H1 (cell line): ENCODE measurements at regions not wholly inside any gene's neighbourhood (a gene's known extent, or its start where the extent isn't known, plus 50 kb on each side); places are given as distances from the start of the nearest gene placed in this dataset.

Source experiments
- BCL11A ChIP-seq, 2 experiments: IDR thresholded peaks; one replicate each; pipeline ENCODE4 v1.6.1; 2011; ENCODE audit warnings: low read depth in 2 of 2, low read length in 2 of 2, mild to moderate bottlenecking in 2 of 2
- CHD2 ChIP-seq: IDR thresholded peaks from 2 replicates; pipeline ENCODE4 v1.6.1; 2012; ENCODE audit warnings: low read length, improper control_type of control experiment
- EP300 ChIP-seq, 2 experiments: IDR thresholded peaks; 1 replicate in 1 of 2; 2 replicates in 1 of 2; pipeline ENCODE4 v1.6.1; 2011 to 2012; ENCODE audit warnings: low read depth in 2 of 2, low read length in 2 of 2, mild to moderate bottlenecking in 2 of 2, borderline replicate concordance in 1 of 2, inconsistent platforms in 1 of 2, moderate library complexity in 1 of 2
- EZH2 ChIP-seq: fragments of 200-600 bp; sonication (generic); IDR thresholded peaks from 2 replicates; pipeline ENCODE4 v1.7.1; 2012; ENCODE audit warnings: low read depth, mild to moderate bottlenecking, moderate library complexity, low read length, inconsistent platforms; ENCODE audit not compliant: severe bottlenecking
- RAD21 ChIP-seq, 2 experiments: IDR thresholded peaks in 1 of 2; conservative IDR thresholded peaks in 1 of 2; 2 replicates each; pipeline ENCODE4 v1.6.1; 2011; ENCODE audit warnings: low read depth in 2 of 2, low read length in 2 of 2, improper control_type of control experiment in 1 of 2, inconsistent platforms in 1 of 2, mild to moderate bottlenecking in 1 of 2, moderate library complexity in 1 of 2
- RFX5 ChIP-seq: IDR thresholded peaks from 2 replicates; pipeline ENCODE4 v1.6.1; 2011; ENCODE audit warnings: low read depth, low read length, improper control_type of control experiment, borderline replicate concordance
- RXRA ChIP-seq: IDR thresholded peaks from 2 replicates; pipeline ENCODE4 v1.6.1; 2011; ENCODE audit warnings: low read depth, mild to moderate bottlenecking, low read length, moderate library complexity; ENCODE audit not compliant: insufficient read depth
- SIN3A ChIP-seq, 2 experiments: IDR thresholded peaks in 1 of 2; conservative IDR thresholded peaks in 1 of 2; 2 replicates each; pipeline ENCODE4 v1.6.1; 2011 to 2012; ENCODE audit warnings: low read length in 2 of 2, improper control_type of control experiment in 1 of 2, low read depth in 1 of 2, mild to moderate bottlenecking in 1 of 2
- SUZ12 ChIP-seq: fragments of 200-600 bp; sonication (generic); IDR thresholded peaks from 2 replicates; pipeline ENCODE4 v1.6.1; 2012; ENCODE audit warnings: mild to moderate bottlenecking, inconsistent platforms, low read length, moderate library complexity, mixed read lengths
- TAF1 ChIP-seq: IDR thresholded peaks from 2 replicates; pipeline ENCODE4 v1.6.1; 2011; ENCODE audit warnings: mild to moderate bottlenecking, low read depth, low read length
- TF ChIP-seq, protein P1 (sequence below), 3 experiments: IDR thresholded peaks; 1 replicate in 2 of 3; 2 replicates in 1 of 3; pipeline versions ENCODE4 v1.5.1 to v1.6.1; 2011; ENCODE audit warnings: low read length in 3 of 3, mild to moderate bottlenecking in 3 of 3, inconsistent platforms in 2 of 3, low read depth in 1 of 3, moderate library complexity in 1 of 3; ENCODE audit not compliant: insufficient read depth in 1 of 3; ENCODE audit errors: control extremely low read depth in 1 of 3
- TF ChIP-seq, protein P2 (sequence below): IDR thresholded peaks from 2 replicates; pipeline ENCODE4 v1.6.1; 2011; ENCODE audit warnings: low read length, improper control_type of control experiment
- TF ChIP-seq, protein P3 (sequence below): IDR thresholded peaks from 2 replicates; pipeline ENCODE4 v1.6.1; 2011; ENCODE audit warnings: low read depth, mild to moderate bottlenecking, low read length; ENCODE audit not compliant: insufficient read depth

DNA sequence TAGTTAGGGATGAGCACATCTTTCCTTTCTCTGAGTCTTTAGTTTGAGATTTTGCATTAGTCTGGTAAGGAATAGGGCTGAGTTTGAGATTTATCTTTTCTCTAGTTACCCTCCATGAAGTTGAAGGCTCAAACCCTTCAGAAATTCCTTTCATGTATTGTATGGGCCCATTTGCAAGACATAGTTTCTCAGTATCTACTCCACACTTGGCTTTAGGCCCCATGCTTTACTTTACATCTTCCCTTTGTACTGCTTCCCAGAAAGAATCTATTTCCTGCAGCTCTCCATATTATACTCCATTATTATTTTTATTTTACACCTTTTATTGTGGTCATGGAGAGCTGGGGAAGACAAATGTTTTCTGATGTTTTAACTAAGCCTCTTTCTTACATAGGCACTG is 1038.2 kb downstream of the TECRL start:
- TF ChIP-seq, protein P1, sequence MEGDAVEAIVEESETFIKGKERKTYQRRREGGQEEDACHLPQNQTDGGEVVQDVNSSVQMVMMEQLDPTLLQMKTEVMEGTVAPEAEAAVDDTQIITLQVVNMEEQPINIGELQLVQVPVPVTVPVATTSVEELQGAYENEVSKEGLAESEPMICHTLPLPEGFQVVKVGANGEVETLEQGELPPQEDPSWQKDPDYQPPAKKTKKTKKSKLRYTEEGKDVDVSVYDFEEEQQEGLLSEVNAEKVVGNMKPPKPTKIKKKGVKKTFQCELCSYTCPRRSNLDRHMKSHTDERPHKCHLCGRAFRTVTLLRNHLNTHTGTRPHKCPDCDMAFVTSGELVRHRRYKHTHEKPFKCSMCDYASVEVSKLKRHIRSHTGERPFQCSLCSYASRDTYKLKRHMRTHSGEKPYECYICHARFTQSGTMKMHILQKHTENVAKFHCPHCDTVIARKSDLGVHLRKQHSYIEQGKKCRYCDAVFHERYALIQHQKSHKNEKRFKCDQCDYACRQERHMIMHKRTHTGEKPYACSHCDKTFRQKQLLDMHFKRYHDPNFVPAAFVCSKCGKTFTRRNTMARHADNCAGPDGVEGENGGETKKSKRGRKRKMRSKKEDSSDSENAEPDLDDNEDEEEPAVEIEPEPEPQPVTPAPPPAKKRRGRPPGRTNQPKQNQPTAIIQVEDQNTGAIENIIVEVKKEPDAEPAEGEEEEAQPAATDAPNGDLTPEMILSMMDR (IDR thresholded peaks at IDR 0.05; ENCODE audit: control extremely low read depth in 1 of 3, insufficient read depth in 1 of 3, low read depth in 1 of 3, low read length in 3 of 3), result no peak
- TF ChIP-seq RAD21 (IDR thresholded peaks at IDR 0.05 in 1 of 2, conservative IDR thresholded peaks at IDR 0.05 in 1 of 2; ENCODE audit: low read depth in 2 of 2, low read length in 2 of 2), result no peak
- no peak for TF ChIP-seq TAF1
- TF ChIP-seq, protein P2, sequence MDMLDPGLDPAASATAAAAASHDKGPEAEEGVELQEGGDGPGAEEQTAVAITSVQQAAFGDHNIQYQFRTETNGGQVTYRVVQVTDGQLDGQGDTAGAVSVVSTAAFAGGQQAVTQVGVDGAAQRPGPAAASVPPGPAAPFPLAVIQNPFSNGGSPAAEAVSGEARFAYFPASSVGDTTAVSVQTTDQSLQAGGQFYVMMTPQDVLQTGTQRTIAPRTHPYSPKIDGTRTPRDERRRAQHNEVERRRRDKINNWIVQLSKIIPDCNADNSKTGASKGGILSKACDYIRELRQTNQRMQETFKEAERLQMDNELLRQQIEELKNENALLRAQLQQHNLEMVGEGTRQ, result no peak
- TF ChIP-seq SIN3A (conservative IDR thresholded peaks at IDR 0.05 in 1 of 2, IDR thresholded peaks at IDR 0.05 in 1 of 2; ENCODE audit: low read depth in 1 of 2, low read length in 2 of 2), result no peak
- no peak for TF ChIP-seq SUZ12
- no peak for TF ChIP-seq EZH2
- TF ChIP-seq CHD2, result no peak
- TF ChIP-seq RXRA, result no peak
- no peak for TF ChIP-seq BCL11A (IDR thresholded peaks at IDR 0.05; ENCODE audit: low read depth in 2 of 2, low read length in 2 of 2)
- no peak for TF ChIP-seq RFX5
- TF ChIP-seq, protein P3, sequence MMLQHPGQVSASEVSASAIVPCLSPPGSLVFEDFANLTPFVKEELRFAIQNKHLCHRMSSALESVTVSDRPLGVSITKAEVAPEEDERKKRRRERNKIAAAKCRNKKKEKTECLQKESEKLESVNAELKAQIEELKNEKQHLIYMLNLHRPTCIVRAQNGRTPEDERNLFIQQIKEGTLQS, result no peak
- no peak for TF ChIP-seq EP300 (IDR thresholded peaks at IDR 0.05; ENCODE audit: borderline replicate concordance in 1 of 2, low read depth in 2 of 2, low read length in 2 of 2)
